DMS79 treated with DMSO at 0.1 percent for 48 hours (cell line): ENCODE measurements at regions not wholly inside any gene's neighbourhood (a gene's known extent, or its start where the extent isn't known, plus 50 kb on each side); places are given as distances from the start of the nearest gene placed in this dataset.

Experiments
- DNase-seq: peaks from one replicate; lab custom pipeline; 2025; lab: John Stamatoyannopoulos, UW

DNA sequence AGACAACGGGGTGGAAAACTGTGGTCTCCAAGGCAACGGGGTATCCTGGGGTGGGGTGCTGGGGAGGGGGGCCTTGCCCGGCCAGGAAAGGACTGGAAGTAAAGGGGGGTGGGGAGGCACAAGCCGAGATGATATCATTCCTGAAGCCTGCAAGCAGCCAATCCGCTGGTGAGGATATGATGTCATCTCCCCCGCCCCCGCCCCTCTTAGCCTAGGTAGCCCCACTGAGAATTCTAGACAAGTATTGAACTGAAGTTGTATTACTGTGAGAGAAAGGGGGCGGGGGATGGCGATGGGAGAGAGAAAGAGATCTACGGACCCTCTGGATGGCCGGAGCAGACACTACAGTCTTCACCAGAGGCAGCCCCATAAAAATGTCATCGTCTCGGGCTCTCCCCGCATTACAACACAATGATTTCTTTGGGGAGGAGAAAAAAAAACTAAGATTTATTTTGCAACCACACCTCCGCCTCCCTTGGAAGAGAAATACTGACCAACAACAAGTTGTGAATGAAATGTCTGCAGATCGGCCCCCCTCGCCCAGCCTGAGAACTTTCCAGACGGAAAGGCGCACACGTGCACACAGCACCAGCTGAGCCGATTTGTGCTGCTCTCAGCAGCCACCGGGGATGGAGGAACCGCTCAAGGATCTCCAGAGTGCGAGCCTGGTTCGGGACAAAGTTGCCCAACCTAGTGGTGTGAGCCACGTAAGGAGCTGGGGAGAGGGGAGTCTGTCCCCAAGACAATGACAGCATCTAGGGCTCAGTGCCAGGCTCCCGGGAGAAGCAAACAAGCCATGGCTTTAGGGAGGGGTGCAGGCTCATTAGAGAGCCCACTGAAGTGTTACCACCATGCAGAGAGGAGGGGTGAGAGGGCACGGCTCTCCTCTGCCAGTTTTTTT lies 222.1 kb downstream of the SOX9 start:
- DNase-seq, result peak; percentile 62

DNA sequence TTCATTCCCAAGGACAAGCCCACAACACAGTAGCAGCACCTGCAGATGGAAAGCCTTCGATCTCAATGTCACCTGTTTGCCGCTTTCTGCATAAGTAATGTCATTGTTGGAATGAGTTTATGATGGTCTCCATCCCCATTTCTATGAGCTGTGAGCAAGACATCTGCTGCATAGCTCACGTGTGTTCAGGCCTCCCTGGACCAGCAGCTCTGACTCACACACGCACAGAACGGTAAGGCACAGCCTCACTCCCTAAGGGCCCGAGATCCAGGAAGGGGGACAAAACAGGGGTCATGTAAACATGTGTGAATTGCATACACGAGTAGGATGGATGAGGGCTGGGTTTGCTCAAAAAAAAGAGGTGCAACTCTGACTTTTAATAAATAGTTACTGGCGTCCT lies 223.1 kb downstream of the SOX9 start:
- no peak for DNase-seq

DNA sequence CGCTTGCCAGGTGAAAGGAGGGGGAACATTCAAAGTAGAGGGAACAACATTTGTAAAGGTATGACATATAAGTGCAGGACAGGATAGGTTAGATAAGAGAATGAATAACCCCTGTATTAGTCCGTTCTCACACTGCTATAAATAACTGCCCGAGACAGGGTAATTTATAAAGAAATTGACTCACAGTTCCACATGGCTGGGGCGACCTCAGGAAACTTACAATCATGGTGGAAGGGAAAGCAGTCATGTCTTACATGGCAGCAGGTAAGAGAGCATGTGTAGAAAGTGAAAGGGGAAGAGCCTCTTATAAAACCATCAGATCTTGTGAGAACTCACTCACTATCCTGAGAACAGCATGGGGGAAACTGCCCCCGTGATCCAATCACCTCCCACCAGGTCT lies 223.8 kb downstream of the SOX9 start:
- DNase-seq, result no peak

DNA sequence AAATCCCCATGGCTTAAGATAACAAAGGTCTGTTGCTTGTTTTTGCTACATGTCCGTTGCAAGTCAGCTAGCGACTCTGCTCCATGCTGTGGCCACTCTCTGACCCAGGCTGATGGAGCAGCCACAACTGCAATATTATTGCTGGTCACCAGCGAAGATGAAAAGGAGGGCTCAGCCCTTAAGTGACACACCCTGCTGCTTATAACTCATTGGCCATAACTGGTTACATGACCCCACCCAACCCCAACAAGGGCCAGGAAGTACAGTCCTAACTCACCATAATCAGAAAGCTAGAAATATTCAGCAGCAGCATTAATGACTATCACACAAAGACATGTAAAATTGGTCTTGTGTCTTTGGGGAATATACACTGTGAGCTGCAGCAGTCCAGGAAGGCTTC lies 224.3 kb downstream of the SOX9 start:
- DNase-seq, result no peak

DNA sequence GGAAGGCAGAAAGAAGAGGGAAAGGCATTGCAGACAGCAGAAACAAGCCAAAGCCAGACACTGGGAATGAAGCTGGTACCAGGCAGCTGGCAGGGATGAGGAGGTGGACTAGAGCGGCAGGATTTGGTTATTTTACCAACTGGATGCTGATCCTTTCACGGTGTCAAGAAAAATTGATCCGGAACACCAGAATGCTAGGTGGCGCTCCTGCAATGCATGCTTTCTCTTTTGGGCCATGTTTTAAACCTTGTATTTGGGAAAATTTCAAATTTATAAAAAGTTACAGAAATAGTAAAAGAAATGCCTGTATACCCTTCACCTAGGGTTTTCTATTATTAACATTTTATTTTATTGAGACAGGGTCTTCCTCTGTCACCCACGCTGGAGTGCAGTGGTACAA lies 224.7 kb downstream of the SOX9 start:
- DNase-seq, result no peak

DNA sequence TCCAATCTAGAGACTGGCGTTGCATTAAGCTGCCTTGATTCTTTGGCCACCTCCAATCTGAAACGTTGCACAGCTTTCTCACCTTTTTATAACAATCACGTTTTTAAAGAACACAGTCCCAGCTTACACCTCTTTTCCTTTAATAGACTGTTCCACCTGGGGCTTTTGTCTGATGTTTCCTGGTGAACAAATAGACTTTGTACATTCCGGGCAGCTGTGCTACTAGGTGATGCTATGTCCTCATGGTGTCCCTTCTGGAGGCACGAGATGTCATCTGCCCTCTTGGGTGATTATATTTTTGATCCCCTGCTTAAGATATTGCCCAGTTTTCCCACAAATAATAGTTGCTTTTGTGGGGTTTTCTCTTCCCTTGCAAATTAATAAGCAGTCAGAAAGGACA lies 225.5 kb downstream of the SOX9 start:
- no peak for DNase-seq

DNA sequence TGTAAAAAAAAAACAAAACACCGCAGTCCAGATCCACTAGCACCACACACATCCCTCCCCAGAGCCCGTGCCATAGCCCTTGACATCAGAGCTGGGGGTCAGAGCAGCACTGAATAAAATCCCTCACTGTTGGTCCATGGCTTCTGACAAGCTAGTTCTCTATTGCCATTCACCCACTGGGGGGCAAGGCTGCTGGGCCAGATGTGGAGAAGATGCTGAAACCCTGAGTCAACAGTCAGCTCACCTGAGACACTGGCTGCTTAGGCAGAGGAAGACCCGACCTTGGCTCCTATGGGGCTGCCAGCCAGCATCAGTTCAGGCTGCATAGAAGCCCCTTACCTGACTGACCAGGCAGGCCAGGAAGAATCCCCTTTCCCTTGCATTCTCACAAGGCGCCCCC lies 228.2 kb downstream of the SOX9 start:
- no peak for DNase-seq

DNA sequence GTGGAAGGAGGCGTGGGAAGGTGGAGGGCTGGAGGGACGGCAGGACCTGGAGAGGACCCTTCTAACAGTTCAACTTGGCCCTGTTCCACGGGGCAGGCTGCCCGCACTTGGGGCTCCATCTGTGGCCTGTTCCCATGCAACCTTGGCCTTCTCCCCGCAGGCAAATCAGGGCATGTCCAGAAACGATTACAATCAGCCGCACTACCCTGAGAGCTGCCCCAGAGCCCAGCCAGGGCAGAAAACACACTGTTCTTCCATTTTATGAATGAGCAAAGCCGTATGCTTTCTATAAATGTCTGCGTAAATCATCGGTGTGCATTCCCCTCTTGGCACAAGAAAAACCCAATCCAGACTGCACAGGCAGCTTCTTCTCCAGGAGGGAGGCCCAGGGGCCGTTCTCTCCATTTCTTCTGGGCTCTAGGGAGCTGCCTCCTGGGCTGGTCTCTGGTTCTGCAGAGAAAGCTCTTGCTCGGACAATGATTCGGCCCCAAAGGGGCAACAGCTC lies 228.7 kb downstream of the SOX9 start:
- peak; percentile 66 for DNase-seq

DNA sequence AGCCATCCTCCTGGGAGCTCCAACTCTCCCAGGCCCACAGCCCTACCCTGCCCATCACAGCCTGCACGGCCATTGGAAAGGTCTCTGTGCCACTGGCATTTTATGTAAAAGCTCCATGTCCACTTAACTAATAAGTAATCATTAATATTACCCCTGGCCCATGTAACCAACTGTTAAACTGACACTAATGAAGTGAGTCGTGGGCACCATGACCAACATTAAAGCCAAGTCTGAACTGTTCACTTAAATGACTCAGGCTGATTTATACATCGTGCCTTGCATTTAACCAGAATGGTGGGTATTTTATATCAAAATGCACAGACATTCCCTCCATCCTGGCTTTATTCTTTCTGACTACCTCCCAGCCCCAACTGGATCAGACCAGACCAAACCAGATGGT lies 229.3 kb downstream of the SOX9 start:
- no peak for DNase-seq

DNA sequence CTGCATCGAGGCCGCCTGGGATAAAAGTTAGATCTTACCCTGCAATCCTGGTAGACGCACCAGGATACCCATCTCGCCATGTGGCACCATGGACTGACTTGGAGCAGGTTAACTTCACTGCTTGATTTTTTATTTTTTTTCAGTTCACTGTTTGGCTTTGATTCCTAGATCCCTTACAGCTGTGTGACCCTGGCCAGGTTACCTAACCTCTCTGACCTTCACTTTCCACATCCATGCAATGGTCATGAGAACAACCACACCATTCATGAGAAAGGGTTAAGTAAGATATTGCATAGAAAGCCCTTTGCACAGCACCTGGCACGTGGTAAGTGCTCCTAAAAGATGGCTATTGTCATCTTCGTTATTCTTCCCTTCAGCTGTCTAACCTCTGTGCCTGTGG lies 230.5 kb downstream of the SOX9 start:
- DNase-seq, result no peak

DNA sequence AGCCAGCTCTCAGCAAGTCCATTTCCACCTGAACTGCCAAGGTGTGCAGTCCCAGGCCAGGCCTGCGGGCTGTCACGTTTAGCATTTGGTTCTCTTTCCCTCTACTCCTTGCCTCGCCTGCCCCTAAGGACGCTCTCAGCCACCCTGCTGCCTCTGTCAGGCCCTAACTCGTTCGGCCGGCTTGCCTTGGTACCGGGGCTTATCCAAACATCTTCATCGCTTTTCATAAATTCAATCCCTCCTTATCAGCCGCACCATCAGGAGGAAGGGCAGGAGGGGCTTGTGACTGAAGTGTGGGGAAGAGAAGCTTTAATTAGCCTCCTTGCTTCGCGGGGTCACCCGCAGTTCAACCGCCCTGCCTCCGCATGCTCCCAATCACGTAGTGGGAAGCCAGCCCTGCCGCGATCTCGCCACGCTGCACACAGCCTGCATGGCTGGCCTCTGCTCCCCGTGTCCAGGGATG lies 231.1 kb downstream of the SOX9 start:
- peak; percentile 25 for DNase-seq

DNA sequence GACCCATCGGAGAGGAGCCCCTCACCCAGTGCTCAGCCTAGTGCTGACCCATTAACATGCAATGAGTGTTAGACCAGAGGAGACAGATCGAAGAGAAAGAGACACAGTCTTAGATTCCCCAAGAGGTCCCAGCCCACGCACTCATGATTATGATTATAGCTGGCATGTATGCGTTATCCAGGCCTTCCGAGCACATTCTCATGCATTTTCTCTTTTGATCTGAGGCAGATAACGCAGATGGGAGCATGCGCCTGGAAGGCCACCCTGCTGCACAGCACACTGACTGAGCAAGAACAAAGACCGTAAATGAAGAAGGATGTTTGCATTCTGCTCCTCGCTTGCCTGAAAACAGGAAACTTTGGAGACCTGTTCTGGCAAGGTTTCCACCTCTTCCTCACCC lies 232.7 kb downstream of the SOX9 start:
- peak; percentile 7 for DNase-seq

DNA sequence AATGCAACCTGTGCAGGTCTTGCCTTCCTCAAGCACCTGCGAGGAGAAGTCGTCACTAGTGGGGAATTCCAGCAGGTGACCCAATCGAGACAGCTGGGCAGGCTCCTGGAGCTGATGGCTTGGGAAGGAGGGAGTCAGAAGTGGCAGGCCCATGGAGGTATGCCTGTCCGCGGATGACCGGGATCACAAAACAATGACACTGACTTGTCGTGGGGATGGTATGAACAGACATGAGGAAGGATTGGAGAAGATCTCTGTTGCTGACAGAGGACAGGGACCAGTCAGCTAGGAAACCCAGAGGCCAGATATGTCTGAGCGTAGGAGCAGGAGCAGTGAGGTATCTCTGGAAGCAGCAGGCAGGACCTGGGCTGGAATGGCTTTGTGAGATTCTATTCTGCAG lies 233.3 kb downstream of the SOX9 start:
- no peak for DNase-seq

DNA sequence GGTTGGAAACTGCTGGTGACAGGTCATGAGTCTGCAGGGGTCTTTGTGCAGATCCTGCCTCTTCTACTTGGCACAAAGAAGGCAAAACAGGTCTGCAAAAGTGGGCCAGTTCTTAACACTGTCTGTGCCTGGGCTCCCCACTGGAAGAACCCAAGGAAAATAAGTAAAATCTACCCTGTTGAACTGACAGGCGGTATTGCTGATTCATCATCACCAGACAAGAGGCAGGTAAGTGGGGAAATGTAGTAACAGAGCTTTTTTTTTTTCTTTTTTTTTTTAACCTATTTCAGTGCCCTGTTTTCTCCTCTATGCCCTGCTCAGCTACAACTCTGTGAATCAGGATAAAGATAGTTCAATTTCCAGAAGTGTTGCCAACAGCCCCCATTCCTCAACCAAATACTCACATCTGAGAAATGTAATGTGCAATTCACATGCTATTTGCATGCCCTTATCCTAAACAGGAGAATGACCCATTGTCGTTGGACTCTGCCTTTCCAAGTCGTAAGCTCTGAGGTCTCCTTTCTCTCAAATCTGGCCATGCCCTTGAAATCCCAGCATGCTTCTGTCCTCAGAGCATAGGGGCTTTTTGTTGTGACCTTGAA lies 237.0 kb downstream of the SOX9 start:
- no peak for DNase-seq

DNA sequence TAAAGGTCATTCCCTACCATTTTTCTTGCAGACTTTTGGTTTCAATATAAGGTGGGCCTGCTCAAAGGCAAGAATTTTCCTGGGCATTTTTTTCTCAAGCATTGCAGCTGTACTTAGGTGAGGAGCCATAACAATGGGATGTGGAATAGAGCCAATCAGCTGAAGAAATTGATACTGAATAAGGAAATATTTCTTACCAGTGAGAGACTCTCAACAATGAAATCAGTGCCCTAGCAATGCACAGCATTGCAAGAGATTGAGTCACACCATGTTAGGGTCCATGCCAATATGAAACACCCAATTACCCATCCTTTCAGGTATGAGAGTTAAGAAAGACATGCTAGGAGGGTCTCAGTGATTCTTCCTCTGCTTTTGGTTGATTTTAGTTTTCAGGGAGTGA lies 237.6 kb downstream of the SOX9 start:
- no peak for DNase-seq

DNA sequence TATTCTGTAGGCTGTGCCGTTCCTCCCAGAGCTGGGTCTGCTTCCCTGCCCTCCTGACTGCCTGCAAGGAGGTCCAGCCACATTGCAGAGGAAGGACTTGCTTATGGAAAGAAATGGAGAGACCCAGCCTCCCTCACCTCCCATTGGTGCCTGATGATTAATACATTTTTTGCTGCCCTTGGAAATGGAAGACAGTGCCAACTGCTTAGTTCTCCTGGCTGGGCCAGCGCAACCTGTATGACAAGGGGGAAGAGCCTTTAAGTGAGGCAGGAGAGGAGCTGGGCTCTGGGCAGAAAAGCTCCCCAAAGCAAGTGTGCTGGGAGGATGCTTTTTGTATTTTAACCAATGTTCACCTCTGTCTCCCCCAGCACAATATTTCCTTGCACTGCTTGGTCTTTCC lies 238.5 kb downstream of the SOX9 start:
- no peak for DNase-seq

DNA sequence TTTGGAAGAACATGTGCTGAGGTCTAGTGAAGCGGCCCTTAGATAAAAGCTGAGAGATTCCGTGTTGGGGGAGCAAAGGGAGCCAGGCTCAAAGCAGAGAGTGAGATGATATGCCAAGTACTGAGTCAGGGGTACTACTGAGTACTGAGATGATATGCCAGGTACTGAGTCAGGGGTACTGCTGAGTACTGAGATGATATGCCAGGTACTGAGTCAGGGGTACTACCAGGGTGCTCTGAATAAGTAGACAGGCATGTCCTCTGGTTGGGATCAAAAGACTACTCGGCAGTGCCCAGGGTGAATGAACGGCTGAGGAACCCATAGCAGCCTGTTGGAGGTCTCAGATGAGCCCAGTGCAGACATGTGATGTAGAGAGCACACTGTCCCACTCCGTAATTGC lies 239.0 kb downstream of the SOX9 start:
- no peak for DNase-seq

DNA sequence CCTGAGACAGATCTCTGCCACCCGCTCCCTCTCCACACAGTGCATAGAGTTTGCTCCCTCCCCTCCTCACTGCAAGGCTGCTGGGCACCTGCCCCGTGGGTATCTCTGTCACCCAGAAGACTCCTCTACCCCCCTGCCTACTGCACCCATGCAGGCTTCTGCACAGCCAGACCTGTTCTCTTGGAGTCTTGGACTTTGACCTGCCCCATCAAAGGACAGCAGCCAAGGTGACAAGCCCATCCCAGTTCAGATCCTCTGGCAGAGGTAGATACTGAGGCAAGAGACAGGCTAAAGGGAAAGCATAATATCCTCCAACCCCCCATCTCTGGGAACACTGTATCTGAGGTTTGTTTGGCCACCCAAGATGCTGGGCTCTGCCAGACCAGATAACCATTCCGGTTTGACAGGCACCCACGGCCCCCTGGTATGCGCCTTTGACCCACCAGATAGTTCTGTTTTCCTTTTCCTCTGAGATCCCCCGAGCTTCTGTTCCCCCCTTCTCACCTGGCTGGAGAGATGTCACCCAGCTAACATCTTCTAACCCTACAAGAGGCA lies 239.6 kb downstream of the SOX9 start:
- no peak for DNase-seq

DNA sequence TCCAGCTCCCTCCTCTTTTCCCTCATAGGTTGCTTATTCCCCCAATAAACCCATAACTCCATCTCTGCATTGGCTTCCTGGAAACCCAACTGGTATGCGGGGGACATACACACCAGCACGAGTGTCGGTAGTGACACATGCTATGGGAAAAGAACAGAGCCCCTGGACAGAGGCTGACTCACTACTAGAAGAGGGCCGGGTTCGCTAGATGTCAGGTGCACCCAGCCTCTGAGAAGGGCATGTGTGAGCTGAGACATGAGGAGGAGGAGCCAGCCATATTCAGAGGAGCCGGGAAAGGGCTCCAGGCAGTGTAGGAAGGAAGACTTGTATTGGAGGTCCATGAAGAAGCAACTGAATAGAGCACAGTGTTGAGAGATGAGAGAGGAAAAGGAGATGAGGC lies 241.1 kb downstream of the SOX9 start:
- no peak for DNase-seq

DNA sequence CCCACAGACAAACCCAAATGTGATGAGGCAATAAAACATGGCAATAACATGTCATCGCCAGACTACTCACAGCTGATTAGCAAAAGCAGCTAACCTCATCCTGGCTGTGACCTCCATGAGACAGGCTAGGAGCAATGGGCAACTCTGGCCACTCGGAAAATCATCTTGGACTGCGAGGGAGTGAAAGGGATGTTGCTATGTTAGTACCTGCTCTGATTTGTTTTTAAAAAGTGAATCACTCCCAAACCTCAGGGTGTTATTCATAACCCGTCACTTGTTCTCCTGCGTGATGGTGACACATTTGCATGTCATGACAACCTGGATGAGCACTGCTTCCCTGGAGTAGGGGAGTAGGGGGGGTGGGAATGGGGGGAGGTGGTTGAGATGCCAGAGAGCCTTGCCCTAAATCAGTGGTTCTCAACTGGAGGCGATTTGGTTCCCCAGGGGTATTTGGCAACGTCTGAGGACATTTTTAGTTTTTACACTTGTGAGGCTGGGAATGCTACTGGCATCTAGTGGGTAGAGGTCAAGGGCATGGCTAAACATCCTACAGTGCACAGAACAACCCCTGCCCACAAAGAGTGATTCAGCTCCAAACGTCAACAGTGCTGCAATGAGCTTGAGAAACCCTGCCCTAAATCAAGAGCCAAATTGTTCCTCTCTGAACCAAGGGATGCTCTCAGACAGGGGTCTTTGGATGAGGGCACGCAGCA lies 241.7 kb downstream of the SOX9 start:
- no peak for DNase-seq

DNA sequence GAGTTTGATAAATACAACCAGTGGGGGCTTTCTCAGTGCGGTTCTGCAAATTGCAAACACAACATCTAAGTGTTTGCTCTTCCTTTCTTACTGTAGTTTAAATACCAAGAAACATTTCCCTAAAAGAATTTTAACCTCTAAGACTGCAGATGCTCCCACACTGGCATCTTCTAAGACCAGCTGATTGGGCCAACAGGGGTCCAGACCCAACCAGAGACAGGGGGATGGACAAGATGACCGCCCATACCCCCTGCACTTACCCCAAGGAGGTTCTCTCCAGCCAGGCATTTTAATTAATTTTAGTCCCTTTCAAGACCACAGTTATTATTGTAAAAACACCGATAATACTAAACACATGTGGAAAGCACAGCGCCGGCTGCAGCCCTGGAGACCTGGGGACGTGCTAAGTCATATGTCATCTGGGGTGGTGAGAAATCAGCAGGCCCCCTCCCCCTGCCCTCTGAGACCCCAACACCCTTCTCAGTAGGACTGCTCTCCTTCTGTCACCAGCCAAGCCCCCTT lies 242.3 kb downstream of the SOX9 start:
- no peak for DNase-seq

DNA sequence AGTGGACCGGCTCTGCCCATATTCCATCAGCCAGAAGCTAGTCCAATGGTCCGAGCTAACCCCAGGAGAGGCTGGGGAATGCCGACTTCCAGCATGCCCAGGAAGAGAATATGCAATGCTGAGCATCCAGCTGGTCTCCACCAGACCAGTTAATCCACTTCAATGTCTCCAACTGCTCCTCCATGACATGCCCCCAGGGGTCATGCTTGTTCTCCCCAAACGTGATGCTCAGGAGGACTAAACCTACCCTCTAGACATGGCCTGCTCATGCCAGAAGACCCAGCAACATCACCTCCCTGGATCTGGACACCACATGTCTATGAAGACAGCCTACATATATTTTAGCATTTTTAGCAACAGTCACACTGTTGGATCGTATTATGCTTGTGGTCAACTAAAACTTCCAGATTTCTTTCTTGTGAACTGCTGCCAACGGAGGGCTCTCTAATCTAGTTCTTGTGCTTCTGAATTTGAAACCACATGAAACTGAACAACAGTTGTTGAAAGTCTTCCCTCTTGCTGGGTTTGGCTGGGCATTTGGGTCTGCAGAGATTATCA lies 245.1 kb downstream of the SOX9 start:
- no peak for DNase-seq
